IMR-90 (cell line): ENCODE measurements at regions not wholly inside any gene's neighbourhood (a gene's known extent, or its start where the extent isn't known, plus 50 kb on each side); places are given as distances from the start of the nearest gene placed in this dataset.
A peak's percentile ranks its signal among the peaks of the same experiment; 100 is the strongest.

ENCODE experiments used
- ATAC-seq: fragments of 200-7000 bp; cut with Tn5 transposase; 2 replicates; pipeline ENCODE4 v1.9.1; 2020; ENCODE audit warnings: low read depth, mild to moderate bottlenecking, moderate library complexity
- BruUV-seq: library from RNA; stranded (reverse); fragments of 400-500 nt; replicated peaks from 2 replicates; lab custom pipeline; 2021; lab: Mats Ljungman, UMichigan
- CTCF ChIA-PET: fragments of 300-600 bp; formaldehyde crosslinking; extraction: SDS; loops from one replicate; lab custom pipeline; 2021; ENCODE audit warnings: antibody characterized with exemption; lab: Yijun Ruan, JAX
- POLR2A ChIA-PET: fragments of 300-600 bp; sonication (Branson Sonifier 250); formaldehyde crosslinking; loops from one replicate; lab custom pipeline; 2022; ENCODE audit warnings: antibody characterized with exemption; ENCODE audit not compliant: unreplicated experiment; lab: Charles Lee
- DNase-seq: peaks from one replicate; pipeline ENCODE4 v3.0.0; 2013
- H2AFZ ChIP-seq: replicated peaks from 2 replicates; pipeline ENCODE3; 2013; ENCODE audit warnings: low read length, mild to moderate bottlenecking; ENCODE audit not compliant: poor library complexity
- H2AK5ac ChIP-seq: 2 replicates; pipeline ENCODE4 v1.6.1; 2013; ENCODE audit warnings: low read depth, low read length, inconsistent platforms
- H2AK9ac ChIP-seq: replicated peaks from 2 replicates; pipeline ENCODE3; 2013; ENCODE audit warnings: mild to moderate bottlenecking, low read depth, low read length, moderate library complexity; ENCODE audit not compliant: poor library complexity
- H2BK120ac ChIP-seq: 2 replicates; pipeline ENCODE4 v1.6.1; 2013; ENCODE audit warnings: low read depth, low read length, inconsistent platforms
- H2BK15ac ChIP-seq: 3 replicates; pipeline ENCODE4 v1.6.1; 2013; ENCODE audit warnings: low read depth, low read length, inconsistent platforms
- H2BK20ac ChIP-seq: 2 replicates; pipeline ENCODE4 v1.6.1; 2013; ENCODE audit warnings: low read depth, mild to moderate bottlenecking, inconsistent platforms, low read length, moderate library complexity
- H2BK5ac ChIP-seq: 2 replicates; pipeline ENCODE4 v1.6.1; 2013; ENCODE audit warnings: mild to moderate bottlenecking, low read depth, low read length, inconsistent platforms; ENCODE audit not compliant: poor library complexity, severe bottlenecking
- H3K14ac ChIP-seq: replicated peaks from 2 replicates; pipeline ENCODE4 v1.6.1; 2013; ENCODE audit warnings: low read depth, low read length, inconsistent platforms
- H3K18ac ChIP-seq: 2 replicates; pipeline ENCODE4 v1.6.1; 2013; ENCODE audit warnings: low read depth, low read length, control low read depth
- H3K23ac ChIP-seq: 2 replicates; pipeline ENCODE4 v1.6.1; 2013; ENCODE audit warnings: low read depth, low read length, inconsistent platforms
- H3K27ac ChIP-seq: 2 replicates; pipeline ENCODE4 v1.5.1; 2013; ENCODE audit warnings: mild to moderate bottlenecking, control low read depth, low read length; ENCODE audit not compliant: insufficient read depth
- H3K27me3 ChIP-seq: 2 replicates; pipeline ENCODE4 v1.6.1; 2013; ENCODE audit warnings: low read length; ENCODE audit not compliant: control insufficient read depth, insufficient read depth
- H3K36me3 ChIP-seq: 2 replicates; pipeline ENCODE4 v1.6.1; 2013; ENCODE audit warnings: low read length, mixed read lengths; ENCODE audit not compliant: control insufficient read depth, insufficient read depth
- H3K4ac ChIP-seq: 2 replicates; pipeline ENCODE4 v1.6.1; 2013; ENCODE audit warnings: low read depth, low read length, inconsistent platforms
- H3K4me1 ChIP-seq: 2 replicates; pipeline ENCODE4 v1.6.1; 2013; ENCODE audit warnings: low read length, mixed read lengths; ENCODE audit not compliant: control insufficient read depth, insufficient read depth
- H3K4me2 ChIP-seq: 2 replicates; pipeline ENCODE4 v1.6.1; 2013; ENCODE audit warnings: low read depth, mild to moderate bottlenecking, control low read depth, low read length, moderate library complexity
- H3K4me3 ChIP-seq: 2 replicates; pipeline ENCODE4 v1.5.1; 2013; ENCODE audit warnings: low read depth, mild to moderate bottlenecking, control low read depth, low read length, moderate library complexity; ENCODE audit not compliant: insufficient read depth
- H3K56ac ChIP-seq: 2 replicates; pipeline ENCODE4 v1.6.1; 2013; ENCODE audit warnings: low read length, inconsistent platforms; ENCODE audit not compliant: insufficient read depth; ENCODE audit errors: extremely low read depth
- H3K79me1 ChIP-seq, 2 experiments: 2 replicates each; pipeline ENCODE4 v1.6.1; 2013; ENCODE audit warnings: low read length in 2 of 2, inconsistent platforms in 1 of 2, low read depth in 1 of 2
- H3K9ac ChIP-seq: 2 replicates; pipeline ENCODE4 v1.6.1; 2013; ENCODE audit warnings: low read depth, low read length, control low read depth
- H3K9me1 ChIP-seq: 2 replicates; pipeline ENCODE4 v1.6.1; 2013; ENCODE audit warnings: low read length, inconsistent platforms; ENCODE audit not compliant: insufficient read depth
- H3K9me3 ChIP-seq: 2 replicates; pipeline ENCODE4 v1.6.1; 2013; ENCODE audit warnings: low read length; ENCODE audit not compliant: control insufficient read depth, insufficient read depth
- H4K20me1 ChIP-seq: 2 replicates; pipeline ENCODE4 v1.6.1; 2013; ENCODE audit warnings: low read length, inconsistent platforms; ENCODE audit not compliant: insufficient read depth
- H4K5ac ChIP-seq: 2 replicates; pipeline ENCODE4 v1.6.1; 2013; ENCODE audit warnings: mild to moderate bottlenecking, low read depth, low read length, control low read depth
- H4K8ac ChIP-seq, 2 experiments: 2 replicates each; pipeline ENCODE4 v1.6.1; 2013; ENCODE audit warnings: low read depth in 2 of 2, low read length in 2 of 2, control low read depth in 1 of 2, inconsistent platforms in 1 of 2
- H4K91ac ChIP-seq: 2 replicates; pipeline ENCODE4 v1.6.1; 2013; ENCODE audit warnings: low read depth, low read length, inconsistent platforms; ENCODE audit not compliant: insufficient read depth
- BHLHE40 ChIP-seq: fragments of 150-350 bp; IDR thresholded peaks from 2 replicates; pipeline ENCODE4 v1.6.1; 2016; ENCODE audit warnings: mild to moderate bottlenecking, low read depth, low read length
- CEBPB ChIP-seq: IDR thresholded peaks from 2 replicates; pipeline ENCODE4 v1.6.1; 2012; ENCODE audit warnings: low read depth, low read length, improper control_type of control experiment
- CHD1 ChIP-seq: IDR thresholded peaks from 2 replicates; pipeline ENCODE4 v1.6.1; 2012; ENCODE audit warnings: low read depth, low read length, improper control_type of control experiment
- MAFK ChIP-seq: IDR thresholded peaks from 2 replicates; pipeline ENCODE4 v1.6.1; 2012; ENCODE audit warnings: low read depth, low read length, improper control_type of control experiment
- MAZ ChIP-seq: IDR thresholded peaks from 2 replicates; pipeline ENCODE4 v1.6.1; 2012; ENCODE audit warnings: low read depth, mild to moderate bottlenecking, low read length, improper control_type of control experiment, moderate library complexity, borderline replicate concordance
- NFE2L2 ChIP-seq: fragments of 150-350 bp; IDR thresholded peaks from 2 replicates; pipeline ENCODE4 v1.6.1; 2016; ENCODE audit warnings: low read depth, mild to moderate bottlenecking, low read length
- POLR2A ChIP-seq: IDR thresholded peaks from 2 replicates; pipeline ENCODE4 v1.6.1; 2012; ENCODE audit warnings: mild to moderate bottlenecking, low read depth, low read length
- RAD21 ChIP-seq: IDR thresholded peaks from 2 replicates; pipeline ENCODE4 v1.6.1; 2012; ENCODE audit warnings: low read length, improper control_type of control experiment
- SMC3 ChIP-seq: fragments of 150-350 bp; IDR thresholded peaks from 2 replicates; pipeline ENCODE4 v1.6.1; 2016; ENCODE audit warnings: low read depth, mild to moderate bottlenecking, antibody characterized with exemption, low read length, moderate library complexity
- USF2 ChIP-seq: fragments of 150-350 bp; IDR thresholded peaks from 2 replicates; pipeline ENCODE4 v1.6.1; 2017; ENCODE audit warnings: mild to moderate bottlenecking, antibody characterized with exemption, low read length, low read depth
- WGBS, 2 experiments: methylation state at CpG; one replicate each; pipeline versions ENCODE4 v1.1.5 to v1.1.7; 2013; ENCODE audit warnings: missing lambda C conversion rate in 2 of 2; ENCODE audit not compliant: insufficient read length in 1 of 2; ENCODE audit errors: extremely low coverage in 2 of 2; 5-methylcytosine and 5-hydroxymethylcytosine counted together
- dilution Hi-C: fragments of 300-500 bp; cut with HindIII; formaldehyde crosslinking; loops from one replicate; pipeline ENCODE4 v1.14.3; 2018; ENCODE audit warnings: low sequenced_read_pairs; ENCODE audit not compliant: unreplicated experiment
- in situ Hi-C: fragments of 300-500 bp; cut with MboI; formaldehyde crosslinking; loops from 3 replicates; pipeline ENCODE4 v1.14.3; 2019; ENCODE audit warnings: low sequenced_read_pairs, inconsistent platforms, mixed read lengths
- intact Hi-C: fragments of 100-400 bp; cut with micrococcal nuclease; formaldehyde crosslinking; loops from 2 replicates; pipeline ENCODE4 v1.10.0; 2022
- TF ChIP-seq, protein P1 (sequence below): fragments of 150-350 bp; IDR thresholded peaks from 2 replicates; pipeline ENCODE4 v1.6.1; 2016; ENCODE audit warnings: low read depth, mild to moderate bottlenecking, low read length, moderate library complexity, borderline replicate concordance
- TF ChIP-seq, protein P2 (sequence below): conservative IDR thresholded peaks from 2 replicates; pipeline ENCODE4 v1.5.1; 2012; ENCODE audit warnings: mild to moderate bottlenecking, low read depth, low read length, improper control_type of control experiment

- dilution Hi-C loops (no loop called here), intact Hi-C loops (no loop called here), in situ Hi-C loops (no loop called here)
- Histone ChIP-seq H3K79me1 (no peaks in the 10 kb centered on the region), H3K27me3 (no peaks in the 10 kb centered on the region), H2BK15ac (peak overlapping the region; percentile 19; the same call in 1 of the 3 replicates), H3K9me3 (no peaks in the 10 kb centered on the region), H4K8ac (peak overlapping the region in 1 of 2 experiments; percentile 41; a peak in 1 of 4 replicates), H3K4ac (peak overlapping the region; percentile 26; the same call in 1 of the 2 replicates), H2AK5ac (peak overlapping the region; percentile 37; the same call in 1 of the 2 replicates), H3K4me2 (no peak overlapping the region), H2BK120ac (peak overlapping the region; percentile 5; the same call in 1 of the 2 replicates), H2AFZ (no peak overlapping the region), H4K91ac (peak overlapping the region; percentile 24; the same call in 1 of the 2 replicates), H2AK9ac (no peak overlapping the region), H2BK5ac (no peak overlapping the region), H3K36me3 (no peaks in the 10 kb centered on the region), H4K5ac (no peak overlapping the region), H3K14ac (no peak overlapping the region), H3K4me3 (no peak overlapping the region), H3K4me1 (peaks cover 13% of the 10 kb centered on the region), H3K9ac (no peak overlapping the region), H3K56ac (no peak overlapping the region), H3K27ac (no peak overlapping the region), H3K23ac (no peak overlapping the region), H3K9me1 (no peaks in the 10 kb centered on the region), H4K20me1 (no peaks in the 10 kb centered on the region), H3K18ac (peak overlapping the region; percentile 18; the same call in 1 of the 2 replicates), H2BK20ac (0 out of 2 replicates have a peak overlapping the region, but pooled peaks have one; percentile 0)
- no TSS peak for BruUV-seq
- CTCF ChIA-PET, result interaction anchor here (0.6 kb wide), 1 partner anchor 20 kb away, joined by 3 read pairs; no protein-coding TSS in a partner anchor
- TF ChIP-seq MAZ (no peak), MAFK (no peak), BHLHE40 (no peak), SMC3 (no peak), CHD1 (no peak), RAD21 (no peak), USF2 (no peak), CEBPB (no peak), POLR2A (no peak), NFE2L2 (no peak)
- TF ChIP-seq, protein P1, sequence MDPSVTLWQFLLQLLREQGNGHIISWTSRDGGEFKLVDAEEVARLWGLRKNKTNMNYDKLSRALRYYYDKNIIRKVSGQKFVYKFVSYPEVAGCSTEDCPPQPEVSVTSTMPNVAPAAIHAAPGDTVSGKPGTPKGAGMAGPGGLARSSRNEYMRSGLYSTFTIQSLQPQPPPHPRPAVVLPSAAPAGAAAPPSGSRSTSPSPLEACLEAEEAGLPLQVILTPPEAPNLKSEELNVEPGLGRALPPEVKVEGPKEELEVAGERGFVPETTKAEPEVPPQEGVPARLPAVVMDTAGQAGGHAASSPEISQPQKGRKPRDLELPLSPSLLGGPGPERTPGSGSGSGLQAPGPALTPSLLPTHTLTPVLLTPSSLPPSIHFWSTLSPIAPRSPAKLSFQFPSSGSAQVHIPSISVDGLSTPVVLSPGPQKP, result no peak
- TF ChIP-seq, protein P2, sequence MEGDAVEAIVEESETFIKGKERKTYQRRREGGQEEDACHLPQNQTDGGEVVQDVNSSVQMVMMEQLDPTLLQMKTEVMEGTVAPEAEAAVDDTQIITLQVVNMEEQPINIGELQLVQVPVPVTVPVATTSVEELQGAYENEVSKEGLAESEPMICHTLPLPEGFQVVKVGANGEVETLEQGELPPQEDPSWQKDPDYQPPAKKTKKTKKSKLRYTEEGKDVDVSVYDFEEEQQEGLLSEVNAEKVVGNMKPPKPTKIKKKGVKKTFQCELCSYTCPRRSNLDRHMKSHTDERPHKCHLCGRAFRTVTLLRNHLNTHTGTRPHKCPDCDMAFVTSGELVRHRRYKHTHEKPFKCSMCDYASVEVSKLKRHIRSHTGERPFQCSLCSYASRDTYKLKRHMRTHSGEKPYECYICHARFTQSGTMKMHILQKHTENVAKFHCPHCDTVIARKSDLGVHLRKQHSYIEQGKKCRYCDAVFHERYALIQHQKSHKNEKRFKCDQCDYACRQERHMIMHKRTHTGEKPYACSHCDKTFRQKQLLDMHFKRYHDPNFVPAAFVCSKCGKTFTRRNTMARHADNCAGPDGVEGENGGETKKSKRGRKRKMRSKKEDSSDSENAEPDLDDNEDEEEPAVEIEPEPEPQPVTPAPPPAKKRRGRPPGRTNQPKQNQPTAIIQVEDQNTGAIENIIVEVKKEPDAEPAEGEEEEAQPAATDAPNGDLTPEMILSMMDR, result no peak
- DNase-seq, result no peak
- peak; percentile 50 for ATAC-seq
- POLR2A ChIA-PET, result no interaction called here
- no CpG with 5 or more reads among the region's 1 CpG for WGBS, 2 experiments
Observed at GRCh38 chr14:51504669-51505068, 147.0 kb upstream of the FRMD6 start.
